ENCODE measurements at regions not wholly inside any gene's neighbourhood (a gene's known extent, or its start where the extent isn't known, plus 50 kb on each side); places are given as distances from the start of the nearest gene placed in this dataset.

GRCh38 chr13:48595431-48596429 lies 58.0 kb upstream of the CYSLTR2 start:
- Histone ChIP-seq H3K4me3 (no peak overlapping the region), H3K27ac (peak overlapping the region in 1 of 2 donors; percentile 69), H3K4me1 (replicated peaks in 1 of 2) (peaks cover 25 to 40% of the 10 kb centered on the region in 2 donors)
- in situ Hi-C loops (cut with MboI; ENCODE audit: low pct_unique_long_range_greater_than_20kb in 2 of 9, low sequenced_read_pairs in 9 of 9, unreplicated experiment in 9 of 9) = loop anchor here in 6 of 9 experiments (10.0 to 25.0 kb wide), 5 partner anchors 167 to 458 kb away; partner anchors contain the start of gene RB1 (in 1 of the 6)
- WGBS, 10 experiments = 27 to 100% (median 82%) methylated on average over 1 to 5 of the region's 7 CpGs; no CpG with 5 or more reads in 2 of the 10 experiments
- ATAC-seq (replicated peaks in 6 of 8) = peak in 7 of 8 experiments; percentile 6 to 77 (median 37)

DNA sequence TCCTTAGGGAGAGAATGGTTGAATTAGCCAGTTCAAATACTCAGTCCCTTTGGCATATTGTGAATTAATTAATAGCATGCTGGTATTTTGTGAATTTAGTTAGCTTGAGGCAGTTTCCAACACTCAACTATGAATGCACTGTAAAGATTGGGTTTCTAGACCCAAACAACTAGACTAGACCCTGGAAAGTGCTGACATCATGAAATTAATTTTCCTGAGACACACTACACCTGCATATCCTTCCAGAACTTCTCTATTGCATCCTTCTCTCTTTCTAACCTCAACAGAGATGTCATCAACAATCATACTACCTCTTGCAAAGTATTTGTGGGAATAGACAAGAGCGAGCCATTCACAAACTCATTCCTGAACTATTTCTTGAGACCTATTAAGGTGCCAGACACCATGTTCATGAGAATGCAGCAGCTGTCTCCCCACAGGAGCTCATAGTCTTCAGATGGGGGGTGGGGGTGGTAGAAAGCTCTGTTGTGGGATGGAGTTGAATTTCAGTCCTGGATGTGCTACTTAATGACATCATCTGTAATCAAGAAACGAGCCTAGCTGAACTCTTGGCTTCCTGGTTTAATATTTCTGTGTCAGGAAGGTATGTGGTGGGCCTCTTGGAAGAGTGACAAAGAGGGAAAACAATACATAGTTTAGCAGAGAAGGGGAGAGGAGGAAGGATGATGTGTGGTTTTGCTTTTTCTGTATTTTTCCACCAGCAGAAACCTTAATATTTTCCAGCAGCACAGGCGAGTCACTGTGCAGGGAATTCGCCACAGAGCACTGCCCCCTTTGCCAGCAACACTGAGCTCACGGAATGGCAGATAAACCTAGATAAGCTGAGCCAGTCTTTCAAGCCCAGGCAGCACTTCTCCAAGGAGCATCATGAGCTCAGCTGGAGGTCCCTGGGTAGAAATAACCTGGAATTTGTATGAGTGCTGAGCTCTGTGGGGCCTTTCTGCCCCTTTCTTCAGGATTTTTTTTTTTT lies 53.1 kb upstream of the CYSLTR2 start:
- in situ Hi-C loops (cut with MboI; ENCODE audit: low pct_unique_long_range_greater_than_20kb in 2 of 9, low sequenced_read_pairs in 9 of 9, unreplicated experiment in 9 of 9) = no loop called here
- WGBS, 10 experiments = 38 to 100% (median 92%) methylated on average over 1 to 5 of the region's 5 CpGs; no CpG with 5 or more reads in 2 of the 10 experiments
- no peak overlapping the region for H3K4me3 ChIP-seq
- ATAC-seq (replicated peaks in 6 of 8) = peak in 2 of 8 experiments; percentile 15 to 33
- no peak overlapping the region for H3K27ac ChIP-seq
- H3K4me1 ChIP-seq (replicated peaks in 1 of 2) = no peaks in the 10 kb centered on the region

- in situ Hi-C loops (cut with MboI; ENCODE audit: low pct_unique_long_range_greater_than_20kb in 2 of 9, low sequenced_read_pairs in 9 of 9, unreplicated experiment in 9 of 9) = no loop called here
- peak in 3 of 8 experiments; percentile 55 to 94 (median 83) for ATAC-seq (replicated peaks in 6 of 8)
Measured at GRCh38 chr13:48602296-48603016, 51.3 kb upstream of the CYSLTR2 start.

DNA sequence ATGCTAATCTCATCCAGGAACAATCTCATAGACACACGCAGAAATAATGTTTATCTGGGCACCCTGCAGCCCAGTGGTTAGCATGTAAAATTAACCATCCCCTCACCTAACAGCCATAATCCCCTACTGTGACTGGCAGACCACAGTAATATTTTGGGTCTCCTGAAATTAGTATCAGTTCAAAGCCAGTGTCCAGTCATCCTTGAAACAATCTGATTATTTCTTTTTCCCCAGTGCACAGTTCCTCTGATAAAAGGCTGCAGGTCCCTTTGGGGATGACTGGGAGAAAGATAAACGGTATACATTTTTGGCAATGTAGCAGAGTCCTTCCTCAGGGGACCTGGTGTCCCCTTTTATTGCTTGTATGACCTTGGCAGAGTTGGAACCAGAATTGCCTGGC lies 50.4 kb upstream of the CYSLTR2 start:
- H3K27ac ChIP-seq = no peak overlapping the region
- no peaks in the 10 kb centered on the region for H3K4me1 ChIP-seq (replicated peaks in 1 of 2)
- 0 to 100% (median 60%) methylated on average over 1 to 2 of the region's 2 CpGs; no CpG with 5 or more reads in 3 of the 10 experiments for WGBS, 10 experiments
- in situ Hi-C loops (cut with MboI; ENCODE audit: low pct_unique_long_range_greater_than_20kb in 2 of 9, low sequenced_read_pairs in 9 of 9, unreplicated experiment in 9 of 9) = no loop called here
- no peak for ATAC-seq (replicated peaks in 6 of 8)
- H3K4me3 ChIP-seq = no peak overlapping the region

More at GRCh38 chr13:48602296-48603016, 51.3 kb upstream of the CYSLTR2 start:
- no peak overlapping the region for H3K27ac ChIP-seq
- no peak overlapping the region for H3K4me3 ChIP-seq
- no peaks in the 10 kb centered on the region for H3K4me1 ChIP-seq (replicated peaks in 1 of 2)
- 7 to 100% (median 86%) methylated on average over 1 to 5 of the region's 8 CpGs for WGBS, 10 experiments

Measured in motor neuron (in vitro differentiated cells).